Neuron (in vitro differentiated cells): ENCODE measurements at regions not wholly inside any gene's neighbourhood (a gene's known extent, or its start where the extent isn't known, plus 50 kb on each side); places are given as distances from the start of the nearest gene placed in this dataset.

Experiments
- H2AFZ ChIP-seq: one replicate; pipeline ENCODE4 v1.6.1; 2013; ENCODE audit warnings: low read depth, mild to moderate bottlenecking, inconsistent platforms, low read length, moderate library complexity
- H3K27me3 ChIP-seq: one replicate; pipeline ENCODE4 v1.6.1; 2013; ENCODE audit warnings: low read length; ENCODE audit not compliant: insufficient read depth
- H3K36me3 ChIP-seq: one replicate; pipeline ENCODE4 v1.6.1; 2013; ENCODE audit warnings: low read length; ENCODE audit not compliant: insufficient read depth
- H3K4me1 ChIP-seq: one replicate; pipeline ENCODE4 v1.6.1; 2013; ENCODE audit warnings: low read length; ENCODE audit not compliant: insufficient read depth
- H3K4me3 ChIP-seq: 2 replicates; pipeline ENCODE4 v1.5.1; 2013; ENCODE audit warnings: mild to moderate bottlenecking, low read length, moderate library complexity
- H3K9me3 ChIP-seq: one replicate; pipeline ENCODE4 v1.6.1; 2013; ENCODE audit warnings: low read length

DNA sequence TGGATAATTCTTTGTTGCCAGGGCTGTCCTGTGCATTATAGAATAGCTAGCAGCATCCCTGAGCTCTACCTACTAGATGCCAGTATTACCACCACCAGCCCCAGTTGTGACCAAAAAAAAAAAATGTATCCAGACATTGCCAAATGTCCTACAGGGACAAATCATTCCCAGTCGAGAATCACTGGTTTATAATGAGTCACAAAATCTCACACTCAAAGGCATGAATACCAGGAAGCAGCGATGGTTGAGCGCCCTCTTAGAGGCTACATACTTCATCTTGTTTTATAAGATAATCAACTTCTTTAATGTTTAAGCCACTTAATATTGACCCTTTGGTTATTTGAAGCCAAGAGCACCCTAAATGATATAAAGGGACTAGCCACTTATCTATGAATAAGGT, 297.3 kb downstream of the DHX15 start:
- Histone ChIP-seq H2AFZ (no peak overlapping the region), H3K9me3 (no peaks in the 10 kb centered on the region), H3K36me3 (no peaks in the 10 kb centered on the region), H3K27me3 (no peaks in the 10 kb centered on the region), H3K4me1 (no peaks in the 10 kb centered on the region), H3K4me3 (no peak overlapping the region)

DNA sequence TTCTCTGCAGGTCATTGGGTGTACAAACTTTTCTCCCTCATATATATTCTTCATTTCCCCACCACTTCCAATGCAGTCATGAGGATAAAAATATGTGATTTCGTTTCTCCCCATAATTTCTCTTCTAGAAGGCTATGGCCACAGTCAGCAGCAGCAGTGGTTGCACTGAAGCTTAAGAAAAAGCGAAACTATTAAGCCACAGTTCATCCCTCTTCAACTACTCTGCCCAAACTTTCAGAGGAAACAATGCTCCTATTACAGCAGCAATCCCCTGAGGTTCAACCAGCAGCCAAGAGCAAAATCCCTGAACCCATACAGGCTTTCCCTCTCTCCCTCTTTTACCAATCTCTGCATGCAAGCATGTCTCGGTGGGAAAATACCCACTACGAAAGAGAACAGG, 298.6 kb downstream of the DHX15 start:
- Histone ChIP-seq H3K27me3 (no peaks in the 10 kb centered on the region), H3K4me3 (no peak overlapping the region), H3K9me3 (no peaks in the 10 kb centered on the region), H2AFZ (no peak overlapping the region), H3K36me3 (no peaks in the 10 kb centered on the region), H3K4me1 (no peaks in the 10 kb centered on the region)

DNA sequence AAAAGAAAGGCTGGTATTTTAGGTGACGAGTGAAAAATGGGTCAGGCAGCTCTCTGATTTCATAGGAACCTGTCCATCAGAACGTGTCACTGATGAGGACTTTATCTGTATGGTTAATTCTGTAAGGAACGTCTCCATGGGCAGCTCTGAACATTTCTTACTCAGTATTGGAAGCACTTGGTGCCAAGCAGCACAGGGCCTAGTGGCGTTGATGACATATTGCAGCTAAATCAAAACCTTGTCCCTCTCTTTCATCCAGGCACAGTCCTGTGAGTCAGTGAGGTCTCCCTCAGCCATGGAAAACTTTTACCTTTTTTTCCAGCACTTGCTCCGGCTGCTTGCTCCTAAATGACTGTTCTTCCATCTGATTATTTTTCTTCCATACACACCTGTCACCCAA, 301.9 kb downstream of the DHX15 start:
- Histone ChIP-seq H3K4me1 (no peaks in the 10 kb centered on the region), H3K4me3 (no peak overlapping the region), H2AFZ (no peak overlapping the region), H3K9me3 (no peaks in the 10 kb centered on the region), H3K27me3 (no peaks in the 10 kb centered on the region), H3K36me3 (no peaks in the 10 kb centered on the region)

DNA sequence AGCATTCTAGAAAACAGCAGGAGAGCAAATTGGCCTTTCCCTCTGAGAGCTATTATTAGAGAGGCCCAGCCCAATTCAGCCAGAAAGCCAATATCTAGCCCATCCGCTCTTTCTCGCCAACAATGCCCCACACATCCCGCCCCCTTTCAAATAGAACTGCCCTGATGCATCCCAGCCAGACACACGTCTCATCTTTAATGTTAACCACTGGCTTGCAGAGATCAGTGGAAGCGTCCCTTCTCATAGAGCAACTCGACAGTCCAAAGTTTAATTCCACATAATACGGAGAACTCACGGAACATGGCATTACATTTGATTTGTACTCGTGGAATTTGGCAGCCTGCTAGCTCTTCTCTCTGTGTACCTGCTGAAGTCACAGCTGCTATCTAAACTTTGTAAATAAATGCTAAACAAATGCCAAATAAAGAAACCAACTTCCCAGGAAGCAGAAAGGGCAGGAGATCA, 304.4 kb downstream of the DHX15 start:
- Histone ChIP-seq H3K4me1 (no peaks in the 10 kb centered on the region), H3K27me3 (no peaks in the 10 kb centered on the region), H3K36me3 (no peaks in the 10 kb centered on the region), H2AFZ (no peak overlapping the region), H3K9me3 (no peaks in the 10 kb centered on the region), H3K4me3 (no peak overlapping the region)

GRCh38 chr4:24279469-24279868, 304.9 kb downstream of the DHX15 start:
- H3K9me3 ChIP-seq: no peaks in the 10 kb centered on the region
- no peaks in the 10 kb centered on the region for H3K4me1 ChIP-seq
- no peaks in the 10 kb centered on the region for H3K27me3 ChIP-seq
- H2AFZ ChIP-seq: no peak overlapping the region
- H3K4me3 ChIP-seq: no peak overlapping the region
- H3K36me3 ChIP-seq: no peaks in the 10 kb centered on the region

DNA sequence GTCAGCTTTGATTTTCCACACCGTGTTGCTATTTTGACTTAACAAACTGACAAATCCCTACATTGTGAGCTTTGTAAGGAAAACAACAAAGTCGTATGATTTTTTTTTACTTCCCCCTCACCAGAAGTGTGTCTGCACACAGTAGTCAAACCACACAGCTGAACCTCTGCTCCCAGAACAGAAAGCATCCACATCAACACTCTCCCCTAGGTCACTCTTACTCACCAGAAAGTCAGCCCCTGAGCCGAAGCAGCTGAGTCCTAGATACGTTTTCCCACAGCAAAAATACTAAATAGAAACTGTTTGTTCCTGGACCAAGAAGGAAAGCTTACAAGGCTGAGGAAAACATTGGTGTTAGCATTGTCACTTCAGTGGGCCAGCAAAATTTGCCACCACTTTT, 305.7 kb downstream of the DHX15 start:
- H3K36me3 ChIP-seq: no peaks in the 10 kb centered on the region
- no peak overlapping the region for H2AFZ ChIP-seq

GRCh38 chr4:24274381-24274941, 309.9 kb downstream of the DHX15 start:
- Histone ChIP-seq H3K4me3 (no peak overlapping the region), H2AFZ (no peak overlapping the region), H3K36me3 (no peaks in the 10 kb centered on the region), H3K4me1 (peaks cover 7% of the 10 kb centered on the region), H3K9me3 (no peaks in the 10 kb centered on the region), H3K27me3 (no peaks in the 10 kb centered on the region)

More for the DNA sequence above, 305.7 kb downstream of the DHX15 start:
- Histone ChIP-seq H3K4me3 (no peak overlapping the region), H3K9me3 (no peaks in the 10 kb centered on the region), H3K27me3 (no peaks in the 10 kb centered on the region), H3K4me1 (no peaks in the 10 kb centered on the region)

GRCh38 chr4:24273136-24273535, 311.2 kb downstream of the DHX15 start:
- H3K4me3 ChIP-seq: no peak overlapping the region
- no peaks in the 10 kb centered on the region for H3K9me3 ChIP-seq
- H3K4me1 ChIP-seq: peaks cover 7% of the 10 kb centered on the region
- peak overlapping the region; percentile 82 for H2AFZ ChIP-seq
- H3K27me3 ChIP-seq: no peaks in the 10 kb centered on the region
- H3K36me3 ChIP-seq: no peaks in the 10 kb centered on the region

- H3K4me3 ChIP-seq: no peak overlapping the region
- no peaks in the 10 kb centered on the region for H3K36me3 ChIP-seq
- H3K4me1 ChIP-seq: peaks cover 5% of the 10 kb centered on the region
- H3K9me3 ChIP-seq: peaks cover 3% of the 10 kb centered on the region
- no peaks in the 10 kb centered on the region for H3K27me3 ChIP-seq
- H2AFZ ChIP-seq: no peak overlapping the region
Observed at GRCh38 chr4:24266951-24267722, 317.2 kb downstream of the DHX15 start.

GRCh38 chr4:24265989-24266388, 318.4 kb downstream of the DHX15 start:
- H2AFZ ChIP-seq: no peak overlapping the region
- H3K4me1 ChIP-seq: peaks cover 5% of the 10 kb centered on the region
- H3K4me3 ChIP-seq: no peak overlapping the region
- H3K9me3 ChIP-seq: peaks cover 3% of the 10 kb centered on the region
- no peaks in the 10 kb centered on the region for H3K36me3 ChIP-seq
- H3K27me3 ChIP-seq: no peaks in the 10 kb centered on the region

- Histone ChIP-seq H3K27me3 (no peaks in the 10 kb centered on the region), H3K9me3 (peaks cover 3% of the 10 kb centered on the region), H3K4me3 (no peak overlapping the region), H2AFZ (no peak overlapping the region), H3K36me3 (no peaks in the 10 kb centered on the region), H3K4me1 (peaks cover 5% of the 10 kb centered on the region)
Observed at GRCh38 chr4:24262616-24263015, 321.7 kb downstream of the DHX15 start.

DNA sequence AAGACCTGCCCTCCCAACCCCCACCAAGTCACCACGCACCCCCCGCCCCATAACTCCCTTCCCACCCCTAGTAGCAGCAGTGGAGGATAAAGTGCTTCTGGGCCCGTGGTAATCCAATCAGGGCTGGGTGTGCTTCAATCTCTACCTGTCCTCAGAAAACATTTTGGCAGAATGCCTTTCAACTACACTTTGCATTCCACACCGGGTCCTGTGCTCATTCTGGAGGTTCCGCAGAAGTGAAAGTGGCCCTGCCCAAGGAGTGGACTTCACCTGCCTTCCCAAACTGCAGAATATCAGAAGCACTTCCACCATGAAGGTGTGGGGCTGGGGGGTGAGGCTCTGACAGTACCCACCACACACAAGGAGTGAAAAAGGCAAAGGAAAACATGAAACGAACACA, 322.3 kb downstream of the DHX15 start:
- Histone ChIP-seq H3K4me3 (no peak overlapping the region), H3K9me3 (peaks cover 3% of the 10 kb centered on the region), H3K4me1 (peaks cover 1% of the 10 kb centered on the region), H3K27me3 (no peaks in the 10 kb centered on the region), H3K36me3 (no peaks in the 10 kb centered on the region), H2AFZ (no peak overlapping the region)

GRCh38 chr4:24260923-24261564, 323.3 kb downstream of the DHX15 start:
- Histone ChIP-seq H3K9me3 (no peaks in the 10 kb centered on the region), H3K36me3 (no peaks in the 10 kb centered on the region), H2AFZ (no peak overlapping the region), H3K4me1 (no peaks in the 10 kb centered on the region), H3K27me3 (no peaks in the 10 kb centered on the region), H3K4me3 (no peak overlapping the region)
